Astrocyte of the hippocampus (primary cell): ENCODE measurements at regions not wholly inside any gene's neighbourhood (a gene's known extent, or its start where the extent isn't known, plus 50 kb on each side); places are given as distances from the start of the nearest gene placed in this dataset.

Experiments
- DNase-seq: peaks from one replicate; pipeline ENCODE4 v3.0.0; 2011; ENCODE audit warnings: low read depth, low spot score

GRCh38 chrX:20330545-20330944 lies 63.8 kb upstream of the RPS6KA3 start:
- DNase-seq = no peak

- DNase-seq = no peak
Observed at GRCh38 chrX:20329435-20329834, 62.7 kb upstream of the RPS6KA3 start.

- no peak for DNase-seq
Observed at GRCh38 chrX:20325786-20326388, 59.2 kb upstream of the RPS6KA3 start.

- no peak for DNase-seq
Observed at GRCh38 chrX:20322887-20323286, 56.2 kb upstream of the RPS6KA3 start.

GRCh38 chrX:20320461-20321159 lies 53.9 kb upstream of the RPS6KA3 start:
- DNase-seq = no peak

GRCh38 chrX:20319054-20319453 lies 52.3 kb upstream of the RPS6KA3 start:
- no peak for DNase-seq

- peak; percentile 49 for DNase-seq
Observed at GRCh38 chrX:20317873-20318272, 51.2 kb upstream of the RPS6KA3 start.
